ENCODE measurements at regions not wholly inside any gene's neighbourhood (a gene's known extent, or its start where the extent isn't known, plus 50 kb on each side); places are given as distances from the start of the nearest gene placed in this dataset.

GRCh38 chrX:107563824-107564223 lies 64.5 kb upstream of the PRPS1 start:
- TF ChIP-seq EP300 (IDR thresholded peaks at IDR 0.05) (no peak), POLR2AphosphoS2 (conservative IDR thresholded peaks at IDR 0.05; ENCODE audit: low read length) (no peak), POLR2A (IDR thresholded peaks at IDR 0.05; ENCODE audit: low read length) (no peak), JUN (IDR thresholded peaks at IDR 0.05) (no peak), CEBPB (IDR thresholded peaks at IDR 0.05) (no peak), CBX8 (IDR thresholded peaks at IDR 0.05) (no peak), MYC (IDR thresholded peaks at IDR 0.05; ENCODE audit: borderline replicate concordance, low read length) (no peak), MAZ (IDR thresholded peaks at IDR 0.05; ENCODE audit: borderline replicate concordance, low read depth, low read length) (no peak), USF2 (IDR thresholded peaks at IDR 0.05) (no peak), HOXA7 (CRISPR knock-in tag; IDR thresholded peaks at IDR 0.05) (no peak), ESRRA (IDR thresholded peaks at IDR 0.05; ENCODE audit: borderline replicate concordance, low read length) (no peak)
- TF ChIP-seq, protein P1, sequence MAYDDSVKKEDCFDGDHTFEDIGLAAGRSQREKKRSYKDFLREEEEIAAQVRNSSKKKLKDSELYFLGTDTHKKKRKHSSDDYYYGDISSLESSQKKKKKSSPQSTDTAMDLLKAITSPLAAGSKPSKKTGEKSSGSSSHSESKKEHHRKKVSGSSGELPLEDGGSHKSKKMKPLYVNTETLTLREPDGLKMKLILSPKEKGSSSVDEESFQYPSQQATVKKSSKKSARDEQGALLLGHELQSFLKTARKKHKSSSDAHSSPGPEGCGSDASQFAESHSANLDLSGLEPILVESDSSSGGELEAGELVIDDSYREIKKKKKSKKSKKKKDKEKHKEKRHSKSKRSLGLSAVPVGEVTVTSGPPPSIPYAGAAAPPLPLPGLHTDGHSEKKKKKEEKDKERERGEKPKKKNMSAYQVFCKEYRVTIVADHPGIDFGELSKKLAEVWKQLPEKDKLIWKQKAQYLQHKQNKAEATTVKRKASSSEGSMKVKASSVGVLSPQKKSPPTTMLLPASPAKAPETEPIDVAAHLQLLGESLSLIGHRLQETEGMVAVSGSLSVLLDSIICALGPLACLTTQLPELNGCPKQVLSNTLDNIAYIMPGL (CRISPR knock-in tag; IDR thresholded peaks at IDR 0.05; ENCODE audit: borderline replicate concordance), result no peak
- TF ChIP-seq, protein P2, sequence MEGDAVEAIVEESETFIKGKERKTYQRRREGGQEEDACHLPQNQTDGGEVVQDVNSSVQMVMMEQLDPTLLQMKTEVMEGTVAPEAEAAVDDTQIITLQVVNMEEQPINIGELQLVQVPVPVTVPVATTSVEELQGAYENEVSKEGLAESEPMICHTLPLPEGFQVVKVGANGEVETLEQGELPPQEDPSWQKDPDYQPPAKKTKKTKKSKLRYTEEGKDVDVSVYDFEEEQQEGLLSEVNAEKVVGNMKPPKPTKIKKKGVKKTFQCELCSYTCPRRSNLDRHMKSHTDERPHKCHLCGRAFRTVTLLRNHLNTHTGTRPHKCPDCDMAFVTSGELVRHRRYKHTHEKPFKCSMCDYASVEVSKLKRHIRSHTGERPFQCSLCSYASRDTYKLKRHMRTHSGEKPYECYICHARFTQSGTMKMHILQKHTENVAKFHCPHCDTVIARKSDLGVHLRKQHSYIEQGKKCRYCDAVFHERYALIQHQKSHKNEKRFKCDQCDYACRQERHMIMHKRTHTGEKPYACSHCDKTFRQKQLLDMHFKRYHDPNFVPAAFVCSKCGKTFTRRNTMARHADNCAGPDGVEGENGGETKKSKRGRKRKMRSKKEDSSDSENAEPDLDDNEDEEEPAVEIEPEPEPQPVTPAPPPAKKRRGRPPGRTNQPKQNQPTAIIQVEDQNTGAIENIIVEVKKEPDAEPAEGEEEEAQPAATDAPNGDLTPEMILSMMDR (IDR thresholded peaks at IDR 0.05), result no peak

Measured in A549 (cell line).